ENCODE measurements at regions not wholly inside any gene's neighbourhood (a gene's known extent, or its start where the extent isn't known, plus 50 kb on each side); places are given as distances from the start of the nearest gene placed in this dataset.
A peak's percentile ranks its signal among the peaks of the same experiment; 100 is the strongest.
"Not testable (repeated sequence)": the region's sequence is repeated elsewhere in the genome, so short reads cannot be mapped to it uniquely, and the experiment has no call there.

- H3K4me3 ChIP-seq, result peak overlapping the region in 8 of 10 donors; percentile 21 to 47 (median 42)
- DNase-seq; intact Hi-C loops (cut with DNase I): not testable (repeated sequence)
Measured at GRCh38 chr5:71289946-71290345, 165.5 kb upstream of the BDP1 start.

GRCh38 chr5:71290979-71291378, 164.5 kb upstream of the BDP1 start:
- ATAC-seq; intact Hi-C loops (cut with DNase I); H3K27ac ChIP-seq: not testable (repeated sequence)

More at GRCh38 chr5:71289946-71290345, 165.5 kb upstream of the BDP1 start:
- TF ChIP-seq CTCF (IDR thresholded peaks at IDR 0.05), result peak in 1 of 9 donors; percentile 18
- not testable (repeated sequence) for ATAC-seq, H3K36me3 ChIP-seq, H3K27me3 ChIP-seq, H3K9me3 ChIP-seq, H3K4me1 ChIP-seq
- WGBS, 2 donors, result 0 to 1% methylated on average over 20 to 21 of the region's 42 CpGs
- H3K27ac ChIP-seq, result peak overlapping the region in 7 of 10 donors; percentile 55 to 77 (median 69)

More at GRCh38 chr5:71290979-71291378, 164.5 kb upstream of the BDP1 start:
- not testable (repeated sequence) for DNase-seq, H3K27me3 ChIP-seq, H3K9me3 ChIP-seq, H3K4me1 ChIP-seq, H3K4me3 ChIP-seq, H3K36me3 ChIP-seq
- WGBS, 2 donors, result 92 to 99% methylated on average over 2 of the region's 2 CpGs
